GM12892 (cell line): ENCODE measurements at regions not wholly inside any gene's neighbourhood (a gene's known extent, or its start where the extent isn't known, plus 50 kb on each side); places are given as distances from the start of the nearest gene placed in this dataset.

Experiments
- DNase-seq: peaks from one replicate; pipeline ENCODE4 v3.0.0; 2011; ENCODE audit not compliant: insufficient read length
- FAIRE-seq: peaks from 2 replicates; lab custom pipeline; 2011; peaks lifted over from hg19 to GRCh38; lab: Jason Lieb, UNC
- POLR2A ChIP-seq: IDR thresholded peaks from 2 replicates; pipeline ENCODE4 v1.6.1; 2011; ENCODE audit warnings: low read depth, low read length, control low read depth
- POLR2AphosphoS5 ChIP-seq: IDR thresholded peaks from 2 replicates; pipeline ENCODE4 v1.6.1; 2011; ENCODE audit warnings: low read depth, low read length, control low read depth
- TAF1 ChIP-seq: IDR thresholded peaks from 2 replicates; pipeline ENCODE4 v1.6.1; 2011; ENCODE audit warnings: low read depth, mild to moderate bottlenecking, control low read depth, low read length, borderline replicate concordance

GRCh38 chr2:6236317-6236716 lies 544.1 kb downstream of the SOX11 start:
- DNase-seq: no peak
- TF ChIP-seq POLR2A: no peak
- TF ChIP-seq TAF1: no peak
- TF ChIP-seq POLR2AphosphoS5: no peak
- FAIRE-seq: no peak

DNA sequence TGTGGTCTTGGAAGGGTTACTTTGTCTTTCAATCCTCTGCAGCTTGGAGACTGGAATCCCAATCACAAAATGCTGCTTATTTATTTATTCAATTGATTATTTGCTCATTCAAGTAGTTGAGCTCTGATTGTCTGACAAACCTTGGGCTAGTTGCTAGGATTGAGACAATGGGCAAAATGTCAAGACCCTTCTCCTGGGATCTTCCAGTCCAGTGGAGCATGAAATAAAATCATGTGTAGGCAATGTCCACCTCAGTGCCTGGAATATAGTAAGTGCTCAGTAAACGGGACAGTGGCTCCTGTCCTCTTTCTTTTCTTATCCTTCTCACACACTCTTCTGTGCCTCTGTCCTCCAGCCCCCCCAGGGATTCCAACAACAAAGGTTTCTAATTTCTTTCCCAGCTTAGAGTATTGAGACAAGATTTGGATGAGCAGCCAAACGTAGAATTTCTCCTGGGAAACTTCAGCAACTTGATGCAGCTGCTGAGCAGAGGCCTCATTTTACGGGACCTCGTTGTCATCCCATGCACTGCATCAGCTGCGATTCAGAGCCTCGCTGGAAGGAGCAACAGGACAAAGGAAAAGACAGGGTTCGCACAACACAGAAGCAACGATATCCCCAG lies 545.0 kb downstream of the SOX11 start:
- TF ChIP-seq POLR2A (no peak), POLR2AphosphoS5 (no peak), TAF1 (no peak)
- FAIRE-seq (no peak), DNase-seq (no peak)

DNA sequence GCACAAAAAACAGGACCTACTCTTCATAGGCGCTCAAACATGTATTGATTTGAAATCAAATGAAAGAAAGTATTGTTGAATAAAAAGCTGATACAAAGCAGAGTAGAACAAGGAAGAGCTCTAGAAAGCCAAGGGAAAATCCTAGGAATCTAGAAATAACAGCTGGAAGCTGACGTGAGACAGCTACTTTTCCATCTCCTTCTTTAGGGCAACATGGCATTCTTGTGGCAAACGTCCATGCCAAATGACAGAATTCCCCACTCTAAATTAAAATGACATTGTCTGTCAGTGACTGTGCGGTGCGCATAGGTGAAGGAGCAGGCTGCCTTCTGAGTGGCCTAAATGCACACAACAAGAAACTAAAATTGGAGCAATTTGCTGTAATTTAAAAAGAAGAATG lies 557.4 kb downstream of the SOX11 start:
- no peak for TF ChIP-seq POLR2AphosphoS5
- TF ChIP-seq TAF1: no peak
- TF ChIP-seq POLR2A: no peak
- FAIRE-seq: no peak

DNA sequence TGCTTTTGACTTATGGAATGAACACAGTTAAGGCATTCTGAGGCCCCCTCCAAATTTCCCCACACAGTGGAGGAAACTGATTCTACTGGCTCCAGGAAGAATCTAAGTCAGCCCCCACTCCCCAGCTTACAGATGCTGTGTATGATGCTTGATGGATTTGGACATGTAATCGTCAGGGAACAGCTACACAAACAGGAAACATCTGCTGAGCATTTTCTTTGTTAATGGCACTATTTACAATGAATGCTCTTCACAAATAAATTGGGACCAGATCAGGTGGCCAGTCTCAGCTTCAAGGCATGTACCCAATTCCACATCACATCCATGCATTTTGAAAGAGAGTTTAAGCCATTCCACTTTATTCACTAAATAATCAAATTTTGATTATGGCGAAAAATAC lies 562.3 kb downstream of the SOX11 start:
- no peak for TF ChIP-seq POLR2A
- TF ChIP-seq POLR2AphosphoS5: no peak
- TF ChIP-seq TAF1: no peak
- DNase-seq (no peak), FAIRE-seq (no peak)

More for the DNA sequence above, 557.4 kb downstream of the SOX11 start:
- no peak for DNase-seq

GRCh38 chr2:6264198-6264597 lies 572.0 kb downstream of the SOX11 start:
- DNase-seq: no peak
- FAIRE-seq: no peak
- TF ChIP-seq POLR2AphosphoS5: no peak
- TF ChIP-seq TAF1: no peak
- no peak for TF ChIP-seq POLR2A

- no peak for TF ChIP-seq POLR2A
- TF ChIP-seq POLR2AphosphoS5: no peak
- TF ChIP-seq TAF1: no peak
- no peak for DNase-seq
- FAIRE-seq: no peak
Observed at GRCh38 chr2:6281524-6281923, 584.2 kb downstream of the CMPK2 start.

DNA sequence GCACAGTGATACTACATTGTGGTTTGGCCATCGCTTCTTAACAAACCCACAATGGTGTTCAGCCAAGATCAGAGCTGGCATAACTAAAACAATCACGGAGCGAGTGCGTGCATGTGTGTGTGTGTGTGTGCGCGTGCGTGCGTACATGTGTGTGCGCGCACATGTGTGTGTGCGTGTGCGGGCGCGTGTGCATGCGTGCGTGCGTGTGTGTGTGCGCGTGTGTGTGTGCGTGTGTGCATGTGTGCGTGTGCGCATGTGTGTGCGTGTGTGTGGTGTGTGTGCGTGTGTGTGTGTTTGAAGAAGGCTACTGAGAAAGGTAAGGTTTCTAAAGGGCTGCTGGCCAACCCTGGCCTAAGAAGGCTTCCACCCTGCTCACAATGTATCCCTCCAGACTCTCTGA lies 582.4 kb downstream of the CMPK2 start:
- TF ChIP-seq POLR2AphosphoS5: no peak
- no peak for TF ChIP-seq TAF1
- TF ChIP-seq POLR2A: no peak
- DNase-seq (no peak), FAIRE-seq (no peak)

DNA sequence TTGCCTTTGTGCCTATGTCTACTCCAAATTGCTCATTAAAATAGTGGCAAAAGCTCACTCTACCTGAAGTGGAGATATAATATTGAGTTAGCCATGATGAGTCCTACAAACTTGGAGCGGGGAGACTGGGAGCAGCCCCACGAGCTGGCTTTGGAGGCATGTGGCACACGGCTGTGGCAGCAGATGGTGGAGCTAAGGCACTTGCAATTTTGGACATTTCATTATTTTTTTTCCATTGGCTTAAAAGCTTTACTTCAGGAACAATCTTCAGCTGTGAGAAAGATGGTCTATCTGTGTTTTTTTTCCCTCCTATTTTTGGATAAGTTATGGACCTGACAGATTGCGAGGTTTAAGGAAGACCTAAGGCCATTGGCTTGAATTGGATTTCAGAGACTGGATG lies 578.3 kb downstream of the CMPK2 start:
- TF ChIP-seq POLR2A: no peak
- TF ChIP-seq POLR2AphosphoS5: no peak
- TF ChIP-seq TAF1: no peak
- no peak for DNase-seq
- no peak for FAIRE-seq

GRCh38 chr2:6288791-6289190 lies 576.9 kb downstream of the CMPK2 start:
- no peak for DNase-seq
- no peak for FAIRE-seq
- no peak for TF ChIP-seq TAF1
- TF ChIP-seq POLR2AphosphoS5: no peak
- no peak for TF ChIP-seq POLR2A

DNA sequence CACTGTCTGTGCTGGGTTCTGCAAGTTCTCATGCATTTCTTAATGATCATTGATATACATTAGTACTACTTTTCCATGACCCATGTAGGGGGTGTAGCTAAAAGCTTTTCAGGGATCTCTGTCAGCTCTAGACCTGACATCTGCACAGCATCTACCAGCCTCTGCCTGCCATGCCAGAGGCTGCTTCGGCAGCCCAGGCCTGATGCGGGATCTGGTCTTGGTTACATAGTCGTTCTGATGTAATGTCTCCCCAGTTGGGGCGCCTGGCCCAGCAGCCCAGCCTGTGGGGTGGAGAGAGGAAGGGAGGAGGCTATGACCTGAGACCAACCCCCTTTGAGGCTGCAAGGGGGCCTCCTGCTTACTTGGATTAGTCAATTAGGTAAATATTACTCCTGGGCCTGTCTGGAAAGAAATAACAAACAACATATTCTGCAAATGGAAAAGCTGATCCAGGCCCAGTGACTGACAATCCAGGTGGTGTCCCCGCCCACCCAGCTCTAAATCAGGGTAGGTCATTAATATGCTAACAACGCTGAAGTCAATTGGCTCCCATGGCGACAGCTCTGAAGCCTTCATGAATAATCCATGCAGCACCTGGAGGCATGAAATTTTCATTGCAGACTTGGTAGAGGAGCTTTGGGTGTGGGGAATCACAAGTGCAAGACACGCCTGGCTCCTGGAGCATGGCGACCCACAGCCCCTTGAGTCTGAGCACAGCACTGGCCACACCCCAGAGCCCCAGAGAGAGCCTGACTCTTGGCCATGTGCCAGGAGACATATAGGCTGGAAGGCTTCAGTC lies 575.3 kb downstream of the CMPK2 start:
- no peak for DNase-seq
- FAIRE-seq: no peak
- TF ChIP-seq TAF1 (no peak), POLR2A (no peak), POLR2AphosphoS5 (no peak)

GRCh38 chr2:6294791-6295190 lies 570.9 kb downstream of the CMPK2 start:
- DNase-seq (no peak), FAIRE-seq (no peak)

DNA sequence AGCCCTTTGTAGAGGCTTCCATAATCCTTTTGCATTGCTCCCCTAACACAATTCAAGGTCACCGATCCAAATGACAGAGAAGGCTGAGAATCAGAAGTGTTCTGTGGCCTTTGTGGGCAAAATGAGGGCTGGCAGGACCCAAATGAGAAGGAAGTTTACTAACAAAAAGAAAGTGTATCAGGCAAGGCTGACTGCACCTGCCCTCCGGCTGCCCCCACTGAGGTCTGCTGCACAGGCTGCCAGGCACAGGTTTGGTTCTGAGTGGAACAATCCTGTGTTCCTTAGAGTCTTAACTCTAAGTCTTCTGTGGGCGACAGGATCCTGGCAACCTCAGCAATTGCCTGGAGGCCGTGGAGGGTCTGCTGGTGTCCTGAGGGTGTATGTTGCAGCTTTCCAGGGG lies 568.5 kb downstream of the CMPK2 start:
- FAIRE-seq (no peak), DNase-seq (no peak)
- no peak for TF ChIP-seq POLR2AphosphoS5
- TF ChIP-seq POLR2A: no peak
- TF ChIP-seq TAF1: no peak

More at GRCh38 chr2:6294791-6295190, 570.9 kb downstream of the CMPK2 start:
- TF ChIP-seq POLR2AphosphoS5: no peak
- no peak for TF ChIP-seq POLR2A
- TF ChIP-seq TAF1: no peak
